HepG2 (cell line): ENCODE measurements at regions not wholly inside any gene's neighbourhood (a gene's known extent, or its start where the extent isn't known, plus 50 kb on each side); places are given as distances from the start of the nearest gene placed in this dataset.

Experiments
- ATAC-seq: fragments of 200-7000 bp; cut with Tn5 transposase; 3 replicates; pipeline ENCODE4 v1.9.1; 2020; ENCODE audit warnings: mild to moderate bottlenecking, moderate library complexity
- BruUV-seq: library from RNA; stranded (reverse); fragments of 400-500 nt; replicated peaks from 2 replicates; lab custom pipeline; 2021; lab: Mats Ljungman, UMichigan
- CTCF ChIA-PET: fragments of 300-600 bp; formaldehyde crosslinking; extraction: SDS; loops from one replicate; lab custom pipeline; 2021; ENCODE audit warnings: low total read pairs, inconsistent platforms, low intra/inter-chr PET ratio; lab: Yijun Ruan, JAX
- POLR2A ChIA-PET: fragments of 350-600 bp; sonication (Branson Sonifier 250); formaldehyde crosslinking; loops from one replicate; lab custom pipeline; 2020; ENCODE audit warnings: antibody characterized with exemption, inconsistent platforms; lab: Yijun Ruan, JAX
- DNase-seq: peaks from one replicate; pipeline ENCODE4 v3.0.0-alpha.2; 2015; ENCODE audit warnings: low spot score
- FAIRE-seq: peaks from 3 replicates; lab custom pipeline; 2011; peaks lifted over from hg19 to GRCh38; lab: Jason Lieb, UNC
- H2AFZ ChIP-seq: one replicate; pipeline ENCODE4 v1.6.1; 2011; ENCODE audit warnings: low read length, inconsistent platforms
- H3K27ac ChIP-seq: fragments of 300-600 bp; 3 replicates; pipeline ENCODE4 v1.8.0; 2011; ENCODE audit warnings: mixed run types, mild to moderate bottlenecking, mixed read lengths, low read length, inconsistent platforms; ENCODE audit not compliant: insufficient read depth; ENCODE audit errors: extremely low read length
- H3K27me3 ChIP-seq, 2 experiments: fragments of 200-600 bp in 1 of 2; 2 replicates in 1 of 2; 3 replicates in 1 of 2; pipeline versions ENCODE4 v1.6.0 to v1.8.0; 2011; ENCODE audit warnings: low read length in 2 of 2, mild to moderate bottlenecking in 2 of 2, moderate library complexity in 2 of 2, inconsistent platforms in 1 of 2; ENCODE audit not compliant: insufficient read depth in 2 of 2, control insufficient read depth in 1 of 2
- H3K36me3 ChIP-seq, 2 experiments: fragments of 200-600 bp in 1 of 2; replicated peaks in 1 of 2; 2 replicates in 1 of 2; 3 replicates in 1 of 2; pipeline versions ENCODE4 v1.5.1 to v1.8.0; 2011; ENCODE audit warnings: low read length in 2 of 2, inconsistent platforms in 1 of 2; ENCODE audit not compliant: insufficient read depth in 2 of 2, control insufficient read depth in 1 of 2
- H3K4me1 ChIP-seq: 2 replicates; pipeline ENCODE4 v1.5.1; 2012; ENCODE audit warnings: low read length, inconsistent platforms; ENCODE audit not compliant: insufficient read depth
- H3K4me2 ChIP-seq: 2 replicates; pipeline ENCODE4 v1.6.0; 2011; ENCODE audit warnings: low read depth, low read length, inconsistent platforms
- H3K4me3 ChIP-seq, 3 experiments: fragments of 200-600 bp in 1 of 3; sonication (generic), shearing (Covaris generic) in 1 of 3; replicated peaks in 1 of 3; 2 replicates each; pipeline ENCODE4 v1.5.1; 2011 to 2016; ENCODE audit warnings: low read length in 3 of 3, inconsistent platforms in 2 of 3, low read depth in 2 of 3, mild to moderate bottlenecking in 2 of 3, control low read depth in 1 of 3, mixed read lengths in 1 of 3; ENCODE audit not compliant: insufficient read depth in 1 of 3
- H3K79me2 ChIP-seq: one replicate; pipeline ENCODE4 v1.6.1; 2011; ENCODE audit warnings: low read length, inconsistent platforms; ENCODE audit not compliant: insufficient read depth
- H3K9ac ChIP-seq: 2 replicates; pipeline ENCODE4 v1.6.0; 2011; ENCODE audit warnings: mild to moderate bottlenecking, low read depth, low read length, inconsistent platforms; ENCODE audit not compliant: insufficient read depth
- H3K9me3 ChIP-seq: 2 replicates; pipeline ENCODE4 v1.5.1; 2012; ENCODE audit warnings: mild to moderate bottlenecking, low read length
- H4K20me1 ChIP-seq: 2 replicates; pipeline ENCODE4 v1.6.0; 2011; ENCODE audit warnings: inconsistent platforms, mild to moderate bottlenecking, low read length, moderate library complexity; ENCODE audit not compliant: insufficient read depth
- SATB2 ChIP-seq: sonication (generic); formaldehyde crosslinking; IDR thresholded peaks from 2 replicates; pipeline ENCODE4 v1.5.0; 2020; ENCODE audit warnings: missing genetic modification reagents
- SIX1 ChIP-seq: sonication (generic); formaldehyde crosslinking; IDR thresholded peaks from 2 replicates; pipeline ENCODE4 v1.4.0; 2020; ENCODE audit warnings: missing genetic modification reagents, borderline replicate concordance
- TAF15 ChIP-seq: fragments of 200-400 bp; formaldehyde crosslinking; IDR thresholded peaks from one replicate; pipeline ENCODE4 v1.6.1; 2018; ENCODE audit warnings: mild to moderate bottlenecking, low read depth, low read length; ENCODE audit not compliant: poor library complexity, severe bottlenecking
- ZFP36L1 ChIP-seq: sonication (generic); formaldehyde crosslinking; IDR thresholded peaks from 2 replicates; pipeline ENCODE4 v1.8.0; 2022; ENCODE audit warnings: mild to moderate bottlenecking, missing genetic modification reagents, moderate library complexity
- ZNF383 ChIP-seq: sonication (generic); formaldehyde crosslinking; IDR thresholded peaks from 2 replicates; pipeline ENCODE4 v1.4.0; 2020; ENCODE audit warnings: missing genetic modification reagents, mild to moderate bottlenecking, borderline replicate concordance
- ZNF775 ChIP-seq: sonication (generic); formaldehyde crosslinking; IDR thresholded peaks from 2 replicates; pipeline ENCODE4 v1.4.0; 2020; ENCODE audit warnings: missing genetic modification reagents, mild to moderate bottlenecking, moderate library complexity, borderline replicate concordance
- WGBS: methylation state at CpG from one replicate; pipeline ENCODE4 v1.1.6; 2017; ENCODE audit warnings: low lambda C conversion rate; 5-methylcytosine and 5-hydroxymethylcytosine counted together
- in situ Hi-C: cut with HindIII; loops from 2 replicates; pipeline ENCODE4 v1.10.0; 2017; ENCODE audit warnings: low pct_unique_long_range_greater_than_20kb; ENCODE audit not compliant: extremely low pct_ligation_motif_present
- intact Hi-C: fragments of 100-400 bp; cut with micrococcal nuclease; formaldehyde crosslinking; loops from one replicate; pipeline ENCODE4 v1.10.0; 2022; ENCODE audit not compliant: unreplicated experiment
- TF ChIP-seq, protein P1 (sequence below): sonication (generic); formaldehyde crosslinking; IDR thresholded peaks from 2 replicates; pipeline ENCODE4 v1.5.0; 2020; ENCODE audit warnings: mild to moderate bottlenecking, missing genetic modification reagents, borderline replicate concordance
- TF ChIP-seq, protein P2 (sequence below): IDR thresholded peaks from 2 replicates; pipeline ENCODE4 v1.4.0; 2020; ENCODE audit warnings: mild to moderate bottlenecking, missing genetic modification reagents
- TF ChIP-seq, protein P3 (sequence below): IDR thresholded peaks from 2 replicates; pipeline ENCODE4 v1.6.1; 2012; ENCODE audit warnings: inconsistent platforms
- TF ChIP-seq, protein P4 (sequence below): sonication (generic); formaldehyde crosslinking; IDR thresholded peaks from 2 replicates; pipeline ENCODE4 v1.5.0; 2020; ENCODE audit warnings: missing genetic modification reagents

DNA sequence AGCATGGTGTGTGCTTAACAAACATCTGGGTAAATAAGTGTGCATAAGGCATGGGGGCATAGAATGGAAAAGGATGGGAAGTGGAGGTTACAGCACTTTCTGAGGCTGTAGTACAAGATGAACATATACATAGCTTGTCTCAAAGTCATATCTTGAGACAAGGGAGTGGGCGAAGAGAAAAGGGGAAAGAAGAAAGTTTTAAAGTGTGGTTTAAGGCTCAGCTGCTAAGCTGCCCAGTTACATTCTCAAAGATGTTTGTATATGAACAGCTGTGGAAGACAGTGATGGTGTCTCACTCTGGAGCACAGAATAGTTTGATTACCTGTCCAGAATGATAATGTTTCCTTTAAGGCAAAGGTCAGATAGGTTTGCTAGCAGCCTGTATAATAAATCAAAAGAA lies 61.9 kb upstream of the LANCL2 start:
- no peaks in the 10 kb centered on the region for H3K27me3 ChIP-seq
- CTCF ChIA-PET: no interaction called here
- intact Hi-C loops (no loop called here), in situ Hi-C loops (no loop called here)
- WGBS: 7% methylated on average over 1 of the region's 1 CpG
- BruUV-seq: no TSS peak
- POLR2A ChIA-PET: no interaction called here
- H3K4me2 ChIP-seq: no peak overlapping the region
- ATAC-seq: no peak
- FAIRE-seq: no peak
- H3K9ac ChIP-seq: no peak overlapping the region
- H3K36me3 ChIP-seq: no peaks in the 10 kb centered on the region
- H3K9me3 ChIP-seq: no peaks in the 10 kb centered on the region
- no peaks in the 10 kb centered on the region for H4K20me1 ChIP-seq
- no peak overlapping the region for H3K27ac ChIP-seq
- no peaks in the 10 kb centered on the region for H3K4me1 ChIP-seq
- H3K79me2 ChIP-seq: no peaks in the 10 kb centered on the region
- no peak overlapping the region for H3K4me3 ChIP-seq
- H2AFZ ChIP-seq: no peak overlapping the region
- DNase-seq: no peak
- TF ChIP-seq, protein P1, sequence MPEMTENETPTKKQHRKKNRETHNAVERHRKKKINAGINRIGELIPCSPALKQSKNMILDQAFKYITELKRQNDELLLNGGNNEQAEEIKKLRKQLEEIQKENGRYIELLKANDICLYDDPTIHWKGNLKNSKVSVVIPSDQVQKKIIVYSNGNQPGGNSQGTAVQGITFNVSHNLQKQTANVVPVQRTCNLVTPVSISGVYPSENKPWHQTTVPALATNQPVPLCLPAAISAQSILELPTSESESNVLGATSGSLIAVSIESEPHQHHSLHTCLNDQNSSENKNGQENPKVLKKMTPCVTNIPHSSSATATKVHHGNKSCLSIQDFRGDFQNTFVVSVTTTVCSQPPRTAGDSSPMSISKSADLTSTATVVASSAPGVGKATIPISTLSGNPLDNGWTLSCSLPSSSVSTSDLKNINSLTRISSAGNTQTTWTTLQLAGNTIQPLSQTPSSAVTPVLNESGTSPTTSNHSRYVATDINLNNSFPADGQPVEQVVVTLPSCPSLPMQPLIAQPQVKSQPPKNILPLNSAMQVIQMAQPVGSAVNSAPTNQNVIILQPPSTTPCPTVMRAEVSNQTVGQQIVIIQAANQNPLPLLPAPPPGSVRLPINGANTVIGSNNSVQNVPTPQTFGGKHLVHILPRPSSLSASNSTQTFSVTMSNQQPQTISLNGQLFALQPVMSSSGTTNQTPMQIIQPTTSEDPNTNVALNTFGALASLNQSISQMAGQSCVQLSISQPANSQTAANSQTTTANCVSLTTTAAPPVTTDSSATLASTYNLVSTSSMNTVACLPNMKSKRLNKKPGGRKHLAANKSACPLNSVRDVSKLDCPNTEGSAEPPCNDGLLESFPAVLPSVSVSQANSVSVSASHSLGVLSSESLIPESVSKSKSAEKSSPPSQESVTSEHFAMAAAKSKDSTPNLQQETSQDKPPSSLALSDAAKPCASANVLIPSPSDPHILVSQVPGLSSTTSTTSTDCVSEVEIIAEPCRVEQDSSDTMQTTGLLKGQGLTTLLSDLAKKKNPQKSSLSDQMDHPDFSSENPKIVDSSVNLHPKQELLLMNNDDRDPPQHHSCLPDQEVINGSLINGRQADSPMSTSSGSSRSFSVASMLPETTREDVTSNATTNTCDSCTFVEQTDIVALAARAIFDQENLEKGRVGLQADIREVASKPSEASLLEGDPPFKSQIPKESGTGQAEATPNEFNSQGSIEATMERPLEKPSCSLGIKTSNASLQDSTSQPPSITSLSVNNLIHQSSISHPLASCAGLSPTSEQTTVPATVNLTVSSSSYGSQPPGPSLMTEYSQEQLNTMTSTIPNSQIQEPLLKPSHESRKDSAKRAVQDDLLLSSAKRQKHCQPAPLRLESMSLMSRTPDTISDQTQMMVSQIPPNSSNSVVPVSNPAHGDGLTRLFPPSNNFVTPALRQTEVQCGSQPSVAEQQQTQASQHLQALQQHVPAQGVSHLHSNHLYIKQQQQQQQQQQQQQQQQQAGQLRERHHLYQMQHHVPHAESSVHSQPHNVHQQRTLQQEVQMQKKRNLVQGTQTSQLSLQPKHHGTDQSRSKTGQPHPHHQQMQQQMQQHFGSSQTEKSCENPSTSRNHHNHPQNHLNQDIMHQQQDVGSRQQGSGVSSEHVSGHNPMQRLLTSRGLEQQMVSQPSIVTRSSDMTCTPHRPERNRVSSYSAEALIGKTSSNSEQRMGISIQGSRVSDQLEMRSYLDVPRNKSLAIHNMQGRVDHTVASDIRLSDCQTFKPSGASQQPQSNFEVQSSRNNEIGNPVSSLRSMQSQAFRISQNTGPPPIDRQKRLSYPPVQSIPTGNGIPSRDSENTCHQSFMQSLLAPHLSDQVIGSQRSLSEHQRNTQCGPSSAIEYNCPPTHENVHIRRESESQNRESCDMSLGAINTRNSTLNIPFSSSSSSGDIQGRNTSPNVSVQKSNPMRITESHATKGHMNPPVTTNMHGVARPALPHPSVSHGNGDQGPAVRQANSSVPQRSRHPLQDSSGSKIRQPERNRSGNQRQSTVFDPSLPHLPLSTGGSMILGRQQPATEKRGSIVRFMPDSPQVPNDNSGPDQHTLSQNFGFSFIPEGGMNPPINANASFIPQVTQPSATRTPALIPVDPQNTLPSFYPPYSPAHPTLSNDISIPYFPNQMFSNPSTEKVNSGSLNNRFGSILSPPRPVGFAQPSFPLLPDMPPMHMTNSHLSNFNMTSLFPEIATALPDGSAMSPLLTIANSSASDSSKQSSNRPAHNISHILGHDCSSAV (CRISPR knock-in tag): no peak
- TF ChIP-seq, protein P2, sequence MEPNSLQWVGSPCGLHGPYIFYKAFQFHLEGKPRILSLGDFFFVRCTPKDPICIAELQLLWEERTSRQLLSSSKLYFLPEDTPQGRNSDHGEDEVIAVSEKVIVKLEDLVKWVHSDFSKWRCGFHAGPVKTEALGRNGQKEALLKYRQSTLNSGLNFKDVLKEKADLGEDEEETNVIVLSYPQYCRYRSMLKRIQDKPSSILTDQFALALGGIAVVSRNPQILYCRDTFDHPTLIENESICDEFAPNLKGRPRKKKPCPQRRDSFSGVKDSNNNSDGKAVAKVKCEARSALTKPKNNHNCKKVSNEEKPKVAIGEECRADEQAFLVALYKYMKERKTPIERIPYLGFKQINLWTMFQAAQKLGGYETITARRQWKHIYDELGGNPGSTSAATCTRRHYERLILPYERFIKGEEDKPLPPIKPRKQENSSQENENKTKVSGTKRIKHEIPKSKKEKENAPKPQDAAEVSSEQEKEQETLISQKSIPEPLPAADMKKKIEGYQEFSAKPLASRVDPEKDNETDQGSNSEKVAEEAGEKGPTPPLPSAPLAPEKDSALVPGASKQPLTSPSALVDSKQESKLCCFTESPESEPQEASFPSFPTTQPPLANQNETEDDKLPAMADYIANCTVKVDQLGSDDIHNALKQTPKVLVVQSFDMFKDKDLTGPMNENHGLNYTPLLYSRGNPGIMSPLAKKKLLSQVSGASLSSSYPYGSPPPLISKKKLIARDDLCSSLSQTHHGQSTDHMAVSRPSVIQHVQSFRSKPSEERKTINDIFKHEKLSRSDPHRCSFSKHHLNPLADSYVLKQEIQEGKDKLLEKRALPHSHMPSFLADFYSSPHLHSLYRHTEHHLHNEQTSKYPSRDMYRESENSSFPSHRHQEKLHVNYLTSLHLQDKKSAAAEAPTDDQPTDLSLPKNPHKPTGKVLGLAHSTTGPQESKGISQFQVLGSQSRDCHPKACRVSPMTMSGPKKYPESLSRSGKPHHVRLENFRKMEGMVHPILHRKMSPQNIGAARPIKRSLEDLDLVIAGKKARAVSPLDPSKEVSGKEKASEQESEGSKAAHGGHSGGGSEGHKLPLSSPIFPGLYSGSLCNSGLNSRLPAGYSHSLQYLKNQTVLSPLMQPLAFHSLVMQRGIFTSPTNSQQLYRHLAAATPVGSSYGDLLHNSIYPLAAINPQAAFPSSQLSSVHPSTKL (CRISPR knock-in tag): no peak
- TF ChIP-seq SATB2 (CRISPR knock-in tag) (no peak), ZNF775 (CRISPR knock-in tag) (no peak), ZFP36L1 (CRISPR knock-in tag) (no peak), ZNF383 (no peak), TAF15 (no peak), SIX1 (CRISPR knock-in tag) (no peak)
- TF ChIP-seq, protein P3, sequence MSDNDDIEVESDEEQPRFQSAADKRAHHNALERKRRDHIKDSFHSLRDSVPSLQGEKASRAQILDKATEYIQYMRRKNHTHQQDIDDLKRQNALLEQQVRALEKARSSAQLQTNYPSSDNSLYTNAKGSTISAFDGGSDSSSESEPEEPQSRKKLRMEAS: no peak
- TF ChIP-seq, protein P4, sequence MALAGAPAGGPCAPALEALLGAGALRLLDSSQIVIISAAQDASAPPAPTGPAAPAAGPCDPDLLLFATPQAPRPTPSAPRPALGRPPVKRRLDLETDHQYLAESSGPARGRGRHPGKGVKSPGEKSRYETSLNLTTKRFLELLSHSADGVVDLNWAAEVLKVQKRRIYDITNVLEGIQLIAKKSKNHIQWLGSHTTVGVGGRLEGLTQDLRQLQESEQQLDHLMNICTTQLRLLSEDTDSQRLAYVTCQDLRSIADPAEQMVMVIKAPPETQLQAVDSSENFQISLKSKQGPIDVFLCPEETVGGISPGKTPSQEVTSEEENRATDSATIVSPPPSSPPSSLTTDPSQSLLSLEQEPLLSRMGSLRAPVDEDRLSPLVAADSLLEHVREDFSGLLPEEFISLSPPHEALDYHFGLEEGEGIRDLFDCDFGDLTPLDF (CRISPR knock-in tag): no peak
